ENCODE measurements at regions not wholly inside any gene's neighbourhood (a gene's known extent, or its start where the extent isn't known, plus 50 kb on each side); places are given as distances from the start of the nearest gene placed in this dataset.

DNA sequence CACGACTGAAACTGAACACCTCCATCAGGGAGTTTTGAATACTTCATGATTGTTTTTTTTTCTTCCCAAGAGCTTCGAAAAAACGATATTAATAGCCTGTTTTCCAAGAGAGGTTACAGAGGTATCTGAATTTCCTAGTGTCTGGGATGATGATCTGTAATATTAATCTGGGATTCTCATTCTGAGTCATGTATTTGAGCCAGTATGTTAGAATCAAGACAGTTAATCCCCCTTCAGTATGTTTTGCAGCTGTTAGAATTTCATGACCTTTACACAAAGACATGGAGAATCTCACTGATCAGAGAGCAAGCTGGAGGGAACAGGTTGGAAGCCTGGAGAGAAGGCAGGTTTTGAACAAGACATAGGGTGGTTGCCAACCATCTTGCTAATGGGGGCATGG is 234.5 kb upstream of the GAP43 start:
- no peak overlapping the region for H3K4me3 ChIP-seq (ENCODE audit: low read depth, low read length)
- DNase-seq (ENCODE audit: low read depth): no peak
- TF ChIP-seq, protein P1, sequence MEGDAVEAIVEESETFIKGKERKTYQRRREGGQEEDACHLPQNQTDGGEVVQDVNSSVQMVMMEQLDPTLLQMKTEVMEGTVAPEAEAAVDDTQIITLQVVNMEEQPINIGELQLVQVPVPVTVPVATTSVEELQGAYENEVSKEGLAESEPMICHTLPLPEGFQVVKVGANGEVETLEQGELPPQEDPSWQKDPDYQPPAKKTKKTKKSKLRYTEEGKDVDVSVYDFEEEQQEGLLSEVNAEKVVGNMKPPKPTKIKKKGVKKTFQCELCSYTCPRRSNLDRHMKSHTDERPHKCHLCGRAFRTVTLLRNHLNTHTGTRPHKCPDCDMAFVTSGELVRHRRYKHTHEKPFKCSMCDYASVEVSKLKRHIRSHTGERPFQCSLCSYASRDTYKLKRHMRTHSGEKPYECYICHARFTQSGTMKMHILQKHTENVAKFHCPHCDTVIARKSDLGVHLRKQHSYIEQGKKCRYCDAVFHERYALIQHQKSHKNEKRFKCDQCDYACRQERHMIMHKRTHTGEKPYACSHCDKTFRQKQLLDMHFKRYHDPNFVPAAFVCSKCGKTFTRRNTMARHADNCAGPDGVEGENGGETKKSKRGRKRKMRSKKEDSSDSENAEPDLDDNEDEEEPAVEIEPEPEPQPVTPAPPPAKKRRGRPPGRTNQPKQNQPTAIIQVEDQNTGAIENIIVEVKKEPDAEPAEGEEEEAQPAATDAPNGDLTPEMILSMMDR (IDR thresholded peaks at IDR 0.05; ENCODE audit: low read depth, low read length): no peak
- TF ChIP-seq, protein P2, sequence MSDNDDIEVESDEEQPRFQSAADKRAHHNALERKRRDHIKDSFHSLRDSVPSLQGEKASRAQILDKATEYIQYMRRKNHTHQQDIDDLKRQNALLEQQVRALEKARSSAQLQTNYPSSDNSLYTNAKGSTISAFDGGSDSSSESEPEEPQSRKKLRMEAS (IDR thresholded peaks at IDR 0.05; ENCODE audit: low read depth, low read length): no peak
- no peak for TF ChIP-seq POLR2A (IDR thresholded peaks at IDR 0.05; ENCODE audit: extremely low read depth, insufficient read length)
- TF ChIP-seq MYC (IDR thresholded peaks at IDR 0.05; ENCODE audit: low read depth, low read length): no peak

DNA sequence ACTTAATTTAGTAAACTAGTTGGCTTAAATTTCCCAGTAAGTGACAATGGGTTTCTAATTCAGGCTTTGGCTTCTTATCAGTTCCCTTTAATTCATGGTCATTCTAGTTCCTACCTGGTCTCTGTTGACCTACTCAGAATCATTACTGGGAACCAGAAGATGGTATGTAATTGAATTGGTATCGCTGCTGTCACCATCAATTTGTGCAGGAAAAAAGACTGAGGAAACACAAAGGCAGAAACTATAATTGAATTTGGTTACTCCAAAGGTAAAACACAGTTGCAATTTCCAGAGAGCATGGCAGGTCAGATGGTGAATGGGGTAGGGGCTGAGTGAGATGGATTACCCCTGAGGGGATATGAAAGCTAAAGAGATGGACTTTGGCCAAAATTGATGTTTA is 226.5 kb upstream of the GAP43 start:
- TF ChIP-seq POLR2A (IDR thresholded peaks at IDR 0.05; ENCODE audit: extremely low read depth, insufficient read length) (no peak), MYC (IDR thresholded peaks at IDR 0.05; ENCODE audit: low read depth, low read length) (no peak)
- TF ChIP-seq, protein P2 (IDR thresholded peaks at IDR 0.05; ENCODE audit: low read depth, low read length): no peak
- TF ChIP-seq, protein P1 (IDR thresholded peaks at IDR 0.05; ENCODE audit: low read depth, low read length): no peak
- DNase-seq (ENCODE audit: low read depth): no peak
- H3K4me3 ChIP-seq (ENCODE audit: low read depth, low read length): no peak overlapping the region

DNA sequence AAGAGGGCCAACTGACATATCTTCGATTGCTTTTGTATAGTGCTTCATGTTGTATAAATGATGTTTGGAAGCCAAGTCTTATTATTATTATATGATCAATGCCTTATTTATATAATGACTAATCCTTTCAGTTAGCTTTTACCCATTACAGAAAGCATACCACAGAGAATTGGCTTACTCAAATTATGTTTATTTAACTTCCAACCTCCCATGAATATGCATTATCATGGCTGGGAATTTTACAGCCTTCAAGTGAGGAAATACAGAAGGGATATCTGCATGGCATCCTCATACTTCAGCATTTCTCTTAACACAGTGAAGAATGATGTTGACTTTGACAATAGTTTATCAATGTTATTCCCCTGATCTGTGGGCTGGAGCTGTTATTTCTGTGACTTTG is 225.9 kb upstream of the GAP43 start:
- no peak overlapping the region for H3K4me3 ChIP-seq (ENCODE audit: low read depth, low read length)
- DNase-seq (ENCODE audit: low read depth): no peak
- TF ChIP-seq MYC (IDR thresholded peaks at IDR 0.05; ENCODE audit: low read depth, low read length) (no peak), POLR2A (IDR thresholded peaks at IDR 0.05; ENCODE audit: extremely low read depth, insufficient read length) (no peak)
- TF ChIP-seq, protein P1 (IDR thresholded peaks at IDR 0.05; ENCODE audit: low read depth, low read length): no peak
- TF ChIP-seq, protein P2 (IDR thresholded peaks at IDR 0.05; ENCODE audit: low read depth, low read length): no peak

DNA sequence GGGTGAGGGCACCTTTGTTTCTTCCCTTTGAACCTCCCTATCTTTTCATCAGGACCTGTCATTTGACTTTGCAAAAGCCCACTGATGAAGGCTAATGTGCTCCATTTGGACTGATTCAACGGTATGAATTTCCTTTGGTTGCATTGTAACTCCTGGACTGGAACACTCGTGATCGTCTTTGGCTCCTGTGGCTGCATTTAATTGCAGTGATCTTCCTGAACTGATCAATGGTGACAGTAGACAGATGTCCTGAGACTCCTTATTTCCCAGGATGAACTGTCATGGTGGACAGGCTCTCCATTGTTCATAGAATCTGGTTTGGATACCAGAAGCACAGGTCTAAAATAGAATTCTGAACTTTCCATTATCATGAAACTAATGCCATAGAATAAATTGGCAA is 224.8 kb upstream of the GAP43 start:
- TF ChIP-seq, protein P1 (IDR thresholded peaks at IDR 0.05; ENCODE audit: low read depth, low read length): no peak
- TF ChIP-seq POLR2A (IDR thresholded peaks at IDR 0.05; ENCODE audit: extremely low read depth, insufficient read length) (no peak), MYC (IDR thresholded peaks at IDR 0.05; ENCODE audit: low read depth, low read length) (no peak)
- TF ChIP-seq, protein P2 (IDR thresholded peaks at IDR 0.05; ENCODE audit: low read depth, low read length): no peak
- H3K4me3 ChIP-seq (ENCODE audit: low read depth, low read length): no peak overlapping the region
- DNase-seq (ENCODE audit: low read depth): no peak

DNA sequence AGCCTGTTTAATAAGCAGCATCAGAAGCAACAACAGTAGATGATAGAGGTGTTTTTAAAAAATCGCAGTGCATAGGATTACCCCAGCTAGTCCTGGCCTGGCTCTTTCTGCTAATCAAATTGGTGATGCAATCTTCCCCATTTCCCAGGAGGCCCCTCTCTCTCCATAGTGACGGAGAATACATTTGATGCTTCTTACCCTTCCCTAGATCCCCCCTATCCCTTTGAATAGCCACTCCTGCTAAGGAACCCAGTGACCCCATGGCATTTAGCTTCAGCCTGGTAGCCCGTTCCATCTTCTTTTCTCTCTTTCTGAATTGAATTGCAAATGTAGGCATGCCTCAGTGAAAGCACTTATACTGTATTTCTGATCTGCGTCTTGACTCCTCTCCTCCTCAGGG is 223.6 kb upstream of the GAP43 start:
- TF ChIP-seq, protein P1 (IDR thresholded peaks at IDR 0.05; ENCODE audit: low read depth, low read length): no peak
- TF ChIP-seq POLR2A (IDR thresholded peaks at IDR 0.05; ENCODE audit: extremely low read depth, insufficient read length): no peak
- TF ChIP-seq, protein P2 (IDR thresholded peaks at IDR 0.05; ENCODE audit: low read depth, low read length): no peak
- no peak for TF ChIP-seq MYC (IDR thresholded peaks at IDR 0.05; ENCODE audit: low read depth, low read length)
- no peak for DNase-seq (ENCODE audit: low read depth)
- H3K4me3 ChIP-seq (ENCODE audit: low read depth, low read length): no peak overlapping the region

DNA sequence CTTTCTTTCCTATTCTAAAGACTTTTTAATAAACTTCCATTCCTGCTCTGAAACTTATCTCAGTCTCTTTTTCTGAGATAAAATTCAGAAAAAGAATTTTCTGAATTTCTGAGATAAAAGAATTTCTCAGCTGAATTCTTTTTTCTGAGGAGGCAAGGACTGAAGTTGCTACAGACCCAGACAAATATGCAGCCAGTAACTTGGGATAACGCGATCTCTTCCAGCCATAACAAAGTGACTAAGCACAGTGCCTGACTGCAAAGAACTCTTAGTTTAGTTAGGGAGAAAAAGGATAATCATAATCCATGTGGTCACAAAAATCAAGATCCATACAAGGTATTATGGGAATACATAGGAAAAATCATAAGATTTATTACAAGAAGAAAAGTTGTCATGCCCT is 222.0 kb upstream of the GAP43 start:
- DNase-seq (ENCODE audit: low read depth): no peak
- H3K4me3 ChIP-seq (ENCODE audit: low read depth, low read length): no peak overlapping the region
- TF ChIP-seq POLR2A (IDR thresholded peaks at IDR 0.05; ENCODE audit: extremely low read depth, insufficient read length) (no peak), MYC (IDR thresholded peaks at IDR 0.05; ENCODE audit: low read depth, low read length) (no peak)
- TF ChIP-seq, protein P1 (IDR thresholded peaks at IDR 0.05; ENCODE audit: low read depth, low read length): no peak
- TF ChIP-seq, protein P2 (IDR thresholded peaks at IDR 0.05; ENCODE audit: low read depth, low read length): no peak
